Ammon's horn (tissue), 1 donor: ENCODE measurements at regions not wholly inside any gene's neighbourhood (a gene's known extent, or its start where the extent isn't known, plus 50 kb on each side); places are given as distances from the start of the nearest gene placed in this dataset.

ENCODE experiments used
- DNase-seq: peaks from one replicate; pipeline ENCODE4 v3.0.0-alpha.2; 2016; ENCODE audit warnings: low spot score

- no peak for DNase-seq
Measured at GRCh38 chr3:41148478-41148877, 50.8 kb upstream of the CTNNB1 start.

- DNase-seq, result no peak
Measured at GRCh38 chr3:41148901-41149300, 50.4 kb upstream of the CTNNB1 start.
